Liver (tissue), 3 donors: ENCODE measurements at regions not wholly inside any gene's neighbourhood (a gene's known extent, or its start where the extent isn't known, plus 50 kb on each side); places are given as distances from the start of the nearest gene placed in this dataset.

ENCODE experiments used
- CTCF ChIP-seq: fragments of 150-350 bp; IDR thresholded peaks from 2 replicates; pipeline ENCODE4 v1.5.1; 2017; ENCODE audit warnings: improper control_type of control experiment, low read depth, low read length; ENCODE audit not compliant: missing input control
- HNF4A ChIP-seq, 2 donors: conservative IDR thresholded peaks; 2 replicates each; pipeline ENCODE4 v1.6.1; 2016; ENCODE audit warnings: antibody characterized with exemption in 2 of 2, mild to moderate bottlenecking in 2 of 2
- MAX ChIP-seq: IDR thresholded peaks from 2 replicates; pipeline ENCODE4 v1.6.1; 2016; ENCODE audit warnings: antibody characterized with exemption
- TAF1 ChIP-seq: conservative IDR thresholded peaks from 2 replicates; pipeline ENCODE4 v1.6.1; 2016; ENCODE audit warnings: antibody characterized with exemption, mild to moderate bottlenecking
- YY1 ChIP-seq: IDR thresholded peaks from 2 replicates; pipeline ENCODE4 v1.6.1; 2016; ENCODE audit warnings: antibody characterized with exemption, mild to moderate bottlenecking
- donor health status: healthy.
- donor health status: healthy.

- TF ChIP-seq MAX, result no peak
- no peak for TF ChIP-seq YY1
- TF ChIP-seq HNF4A (conservative IDR thresholded peaks at IDR 0.05), result no peak
- TF ChIP-seq TAF1, result no peak
- no peak for TF ChIP-seq CTCF
Measured at GRCh38 chrX:51975360-51975759, 81.9 kb downstream of the MAGED1 start.
